MM.1S (cell line): ENCODE measurements at regions not wholly inside any gene's neighbourhood (a gene's known extent, or its start where the extent isn't known, plus 50 kb on each side); places are given as distances from the start of the nearest gene placed in this dataset.

ENCODE experiments used
- DNase-seq: peaks from one replicate; pipeline ENCODE4 v3.0.0-alpha.2; 2015
- H2AFZ ChIP-seq: fragments of 300-600 bp; sonication (generic); 2 replicates; pipeline ENCODE4 v1.6.0; 2016; ENCODE audit warnings: antibody characterized with exemption, low read length
- H3F3A ChIP-seq: fragments of 300-600 bp; sonication (generic); 2 replicates; pipeline ENCODE4 v1.6.1; 2016; ENCODE audit warnings: mild to moderate bottlenecking, antibody characterized with exemption, low read length, moderate library complexity, mixed read lengths; ENCODE audit not compliant: insufficient read depth
- H3K27ac ChIP-seq: fragments of 300-600 bp; sonication (generic); 2 replicates; pipeline ENCODE4 v1.5.1; 2016; ENCODE audit warnings: mild to moderate bottlenecking, low read length
- H3K27me3 ChIP-seq: fragments of 300-600 bp; sonication (generic); replicated peaks from 2 replicates; pipeline ENCODE4 v1.6.0; 2016; ENCODE audit warnings: low read length; ENCODE audit not compliant: insufficient read depth
- H3K36me3 ChIP-seq: fragments of 300-600 bp; sonication (generic); replicated peaks from 2 replicates; pipeline ENCODE4 v1.6.1; 2016; ENCODE audit warnings: mild to moderate bottlenecking, low read length, mixed read lengths; ENCODE audit not compliant: insufficient read depth
- H3K4me1 ChIP-seq: fragments of 300-600 bp; sonication (generic); 2 replicates; pipeline ENCODE4 v1.6.1; 2016; ENCODE audit warnings: low read length, mixed read lengths
- H3K4me2 ChIP-seq: fragments of 300-600 bp; sonication (generic); 2 replicates; pipeline ENCODE4 v1.6.0; 2016; ENCODE audit warnings: low read depth, low read length
- H3K4me3 ChIP-seq: fragments of 300-600 bp; sonication (generic); 2 replicates; pipeline ENCODE4 v1.5.1; 2016; ENCODE audit warnings: low read length, mixed read lengths
- H3K79me2 ChIP-seq: fragments of 300-600 bp; sonication (generic); 2 replicates; pipeline ENCODE4 v1.6.1; 2016; ENCODE audit warnings: mixed run types, low read length, mixed read lengths
- H3K9ac ChIP-seq: fragments of 300-600 bp; sonication (generic); 2 replicates; pipeline ENCODE4 v1.6.1; 2016; ENCODE audit warnings: low read length, mixed read lengths
- H3K9me2 ChIP-seq: fragments of 300-600 bp; sonication (generic); replicated peaks from 2 replicates; pipeline ENCODE4 v1.6.1; 2016; ENCODE audit warnings: mild to moderate bottlenecking, low read length, mixed read lengths; ENCODE audit not compliant: insufficient read depth
- H3K9me3 ChIP-seq: fragments of 300-600 bp; sonication (generic); replicated peaks from 2 replicates; pipeline ENCODE4 v1.6.1; 2016; ENCODE audit warnings: mild to moderate bottlenecking, low read length, mixed read lengths; ENCODE audit not compliant: insufficient read depth
- H4K20me1 ChIP-seq: fragments of 300-600 bp; sonication (generic); 2 replicates; pipeline ENCODE4 v1.6.1; 2016; ENCODE audit warnings: mild to moderate bottlenecking, low read length, moderate library complexity, mixed read lengths; ENCODE audit not compliant: insufficient read depth
- CTCF ChIP-seq: fragments of 300-600 bp; sonication (generic); IDR thresholded peaks from 2 replicates; pipeline ENCODE4 v1.5.1; 2016; ENCODE audit warnings: antibody characterized with exemption, low read length, mixed read lengths
- EZH2 ChIP-seq: fragments of 300-600 bp; sonication (generic); optimal IDR thresholded peaks from 2 replicates; pipeline ENCODE3; 2017; ENCODE audit warnings: low read depth, mild to moderate bottlenecking, antibody characterized with exemption, low read length, mixed read lengths
- EZH2phosphoT487 ChIP-seq: fragments of 300-600 bp; sonication (generic); IDR thresholded peaks from 2 replicates; pipeline ENCODE4 v1.6.1; 2018; ENCODE audit warnings: antibody characterized with exemption, low read length

- Histone ChIP-seq H3K4me1 (no peaks in the 10 kb centered on the region), H3K4me2 (no peak overlapping the region), H4K20me1 (no peaks in the 10 kb centered on the region), H3K27ac (no peak overlapping the region), H3K27me3 (no peaks in the 10 kb centered on the region), H3K9me2 (no peaks in the 10 kb centered on the region), H3K79me2 (no peaks in the 10 kb centered on the region), H3K9me3 (no peaks in the 10 kb centered on the region), H3K4me3 (no peak overlapping the region), H3K9ac (no peak overlapping the region), H2AFZ (no peak overlapping the region), H3K36me3 (no peaks in the 10 kb centered on the region), H3F3A (no peaks in the 10 kb centered on the region)
- no peak for TF ChIP-seq EZH2
- no peak for TF ChIP-seq CTCF
- TF ChIP-seq EZH2phosphoT487 = no peak
- no peak for DNase-seq
These were observed 92.4 kb upstream of the CDH10 start for GRCh38 chr5:24737163-24737562.

- Histone ChIP-seq H3K4me1 (no peaks in the 10 kb centered on the region), H3K9ac (no peak overlapping the region), H3K79me2 (no peaks in the 10 kb centered on the region), H3K27ac (no peak overlapping the region), H3K4me2 (no peak overlapping the region), H3K9me2 (no peaks in the 10 kb centered on the region), H4K20me1 (no peaks in the 10 kb centered on the region), H3K9me3 (no peaks in the 10 kb centered on the region), H3K4me3 (no peak overlapping the region), H2AFZ (no peak overlapping the region), H3F3A (no peaks in the 10 kb centered on the region), H3K27me3 (no peaks in the 10 kb centered on the region), H3K36me3 (no peaks in the 10 kb centered on the region)
- DNase-seq = no peak
- no peak for TF ChIP-seq CTCF
- no peak for TF ChIP-seq EZH2
- no peak for TF ChIP-seq EZH2phosphoT487
These were observed 90.5 kb upstream of the CDH10 start for GRCh38 chr5:24735284-24735683.

GRCh38 chr5:24732184-24732583 lies 87.4 kb upstream of the CDH10 start:
- Histone ChIP-seq H3K36me3 (no peaks in the 10 kb centered on the region), H3K4me3 (no peak overlapping the region), H3K9me2 (no peaks in the 10 kb centered on the region), H2AFZ (no peak overlapping the region), H3F3A (no peaks in the 10 kb centered on the region), H3K27ac (no peak overlapping the region), H3K4me1 (no peaks in the 10 kb centered on the region), H3K27me3 (no peaks in the 10 kb centered on the region), H3K4me2 (no peak overlapping the region), H3K9ac (no peak overlapping the region), H3K9me3 (no peaks in the 10 kb centered on the region), H3K79me2 (no peaks in the 10 kb centered on the region), H4K20me1 (no peaks in the 10 kb centered on the region)
- TF ChIP-seq EZH2 (no peak), EZH2phosphoT487 (no peak), CTCF (no peak)
- no peak for DNase-seq

- DNase-seq = no peak
- TF ChIP-seq EZH2phosphoT487 (no peak), EZH2 (no peak), CTCF (no peak)
These were observed 76.0 kb upstream of the CDH10 start for GRCh38 chr5:24720743-24721142.

More at GRCh38 chr5:24720743-24721142, 76.0 kb upstream of the CDH10 start:
- Histone ChIP-seq H3K36me3 (no peaks in the 10 kb centered on the region), H3K4me1 (no peaks in the 10 kb centered on the region), H3F3A (no peaks in the 10 kb centered on the region), H3K4me2 (no peak overlapping the region), H3K9me3 (no peaks in the 10 kb centered on the region), H3K9ac (no peak overlapping the region), H3K27me3 (no peaks in the 10 kb centered on the region), H3K4me3 (no peak overlapping the region), H3K79me2 (no peaks in the 10 kb centered on the region), H2AFZ (no peak overlapping the region), H4K20me1 (no peaks in the 10 kb centered on the region), H3K27ac (no peak overlapping the region), H3K9me2 (no peaks in the 10 kb centered on the region)
